ENCODE measurements at regions not wholly inside any gene's neighbourhood (a gene's known extent, or its start where the extent isn't known, plus 50 kb on each side); places are given as distances from the start of the nearest gene placed in this dataset.

DNA sequence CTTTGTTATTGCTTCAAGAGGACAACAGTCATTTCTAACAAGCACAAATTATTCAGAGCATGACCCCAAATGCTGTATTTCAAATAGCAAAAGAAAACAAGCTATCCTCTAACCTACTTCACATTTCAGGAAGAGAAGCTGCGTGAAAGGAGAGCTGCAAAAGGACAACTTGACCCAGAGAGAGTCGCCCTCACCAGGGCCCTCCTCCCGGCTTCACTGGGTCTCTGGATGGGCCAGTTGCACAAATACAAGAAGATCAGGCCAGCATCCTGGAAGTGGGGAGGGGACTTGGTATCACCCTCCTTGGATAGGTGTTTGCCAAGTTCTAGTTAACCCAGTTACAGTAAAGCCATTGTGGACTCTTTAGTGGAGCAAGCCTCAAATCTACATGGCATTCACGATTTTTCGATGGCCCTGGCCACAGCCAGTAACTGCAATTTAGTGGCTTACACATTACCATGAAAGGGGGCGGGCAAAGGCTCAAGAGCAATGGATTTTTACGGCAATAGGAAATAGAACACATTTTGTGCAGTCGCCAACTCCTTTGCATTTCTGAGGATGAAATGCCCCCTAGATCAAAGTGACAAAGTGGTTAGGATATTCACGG, 166.9 kb upstream of the DIO2 start:
- DNase-seq: no peak

DNA sequence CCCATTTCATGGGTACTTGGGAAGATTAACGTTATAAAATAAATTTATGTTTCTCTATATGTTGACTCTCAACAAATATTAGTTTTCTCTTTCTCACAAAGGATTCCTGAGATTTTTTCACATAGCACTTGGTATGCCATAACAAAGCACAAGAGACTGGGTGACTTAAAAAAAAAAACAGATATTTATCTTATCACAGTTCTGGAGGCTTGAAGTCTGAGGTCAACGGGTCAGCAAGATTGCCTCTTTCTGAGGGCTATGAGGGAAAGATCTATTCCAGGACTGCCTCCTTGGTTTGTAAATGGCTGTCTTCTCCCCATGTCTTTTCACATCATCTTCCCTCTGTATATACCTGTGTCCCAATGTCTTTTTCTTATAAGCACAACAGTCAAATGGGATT, 153.5 kb upstream of the DIO2 start:
- no peak for DNase-seq

- DNase-seq: no peak
Observed at GRCh38 chr14:80364274-80364673, 153.0 kb upstream of the DIO2 start.

DNA sequence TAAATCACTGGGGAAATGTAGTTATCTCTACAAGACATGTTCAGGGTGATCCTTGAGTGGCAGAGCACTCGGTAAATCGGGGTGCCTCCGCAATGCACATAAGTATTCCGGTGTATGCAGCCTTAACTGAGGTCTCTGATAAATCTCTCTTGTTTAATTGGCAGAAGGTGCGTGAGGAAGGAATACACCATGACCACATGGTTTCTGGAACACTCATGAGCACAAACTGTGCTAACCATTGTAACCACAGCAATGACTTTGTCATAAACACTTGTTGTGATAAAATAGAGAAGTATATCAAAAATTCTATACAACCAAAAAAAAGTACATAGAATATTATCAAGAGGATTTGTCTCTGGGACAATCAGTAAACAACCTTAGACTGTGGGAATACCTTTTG, 146.8 kb upstream of the DIO2 start:
- DNase-seq: no peak

- DNase-seq: no peak
Observed at GRCh38 chr14:80356413-80356812, 145.1 kb upstream of the DIO2 start.

- no peak for DNase-seq
Observed at GRCh38 chr14:80354860-80355581, 143.7 kb upstream of the DIO2 start.

- DNase-seq: no peak
Observed at GRCh38 chr14:80352471-80352870, 141.2 kb upstream of the DIO2 start.

GRCh38 chr14:80350707-80351106, 139.4 kb upstream of the DIO2 start:
- no peak for DNase-seq

DNA sequence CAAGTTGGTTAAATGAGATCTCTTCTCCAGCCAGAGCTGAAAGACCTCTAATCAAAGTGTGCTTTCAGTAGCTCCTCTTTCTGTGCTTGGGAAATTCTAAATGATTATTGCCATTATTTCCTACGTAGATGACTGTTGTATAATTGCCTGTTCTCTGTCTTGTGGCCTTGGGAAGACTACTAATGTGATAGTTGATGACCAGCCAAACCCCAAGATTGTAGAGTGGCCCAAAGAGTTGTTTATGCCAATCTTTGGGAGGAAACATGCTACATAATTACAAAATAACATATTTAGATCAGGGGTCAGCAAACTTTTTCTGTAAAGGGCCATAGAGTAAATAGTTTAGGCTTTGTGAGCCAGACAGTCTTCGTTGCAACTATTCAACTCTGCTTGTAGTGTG, 135.1 kb upstream of the DIO2 start:
- DNase-seq: no peak

DNA sequence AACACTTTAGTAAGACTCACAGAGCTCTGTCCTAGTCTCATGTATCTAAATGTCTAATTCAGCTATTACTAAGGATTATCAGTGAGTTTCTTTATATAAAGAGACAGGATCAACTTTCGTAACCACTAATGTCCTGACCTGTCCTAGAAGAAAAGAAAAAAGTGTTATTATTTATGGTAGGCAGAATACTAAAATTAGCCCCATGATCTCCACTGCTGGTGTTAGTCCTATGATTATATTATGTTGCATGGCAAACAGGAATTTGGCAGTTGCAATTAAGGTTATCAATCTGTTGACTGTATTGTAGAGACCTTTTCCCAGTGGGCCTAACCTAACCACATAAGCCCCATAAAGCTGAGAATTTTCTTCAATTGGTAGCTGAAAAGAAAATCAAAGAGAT, 132.9 kb upstream of the DIO2 start:
- no peak for DNase-seq

GRCh38 chr14:80336608-80337106, 125.4 kb upstream of the DIO2 start:
- no peak for DNase-seq

DNA sequence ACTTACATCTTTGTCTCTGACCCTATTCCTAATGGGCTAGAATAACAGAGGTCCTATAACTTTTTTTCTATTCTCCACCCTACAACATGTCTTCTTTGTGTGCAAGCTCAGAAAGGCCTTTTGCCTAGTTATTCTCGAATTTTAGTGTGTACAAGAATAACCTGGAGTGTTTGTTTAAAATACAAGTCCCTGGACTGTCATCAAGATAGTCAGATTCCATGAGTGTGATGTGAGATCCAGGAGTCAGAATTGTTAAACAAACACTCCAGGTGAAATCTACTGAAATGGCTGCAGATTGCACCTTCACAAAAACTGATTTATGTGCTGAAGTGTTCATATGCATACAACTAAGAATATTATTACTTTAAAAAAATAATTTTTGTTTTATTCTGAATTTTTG, 114.4 kb upstream of the DIO2 start:
- no peak for DNase-seq

DNA sequence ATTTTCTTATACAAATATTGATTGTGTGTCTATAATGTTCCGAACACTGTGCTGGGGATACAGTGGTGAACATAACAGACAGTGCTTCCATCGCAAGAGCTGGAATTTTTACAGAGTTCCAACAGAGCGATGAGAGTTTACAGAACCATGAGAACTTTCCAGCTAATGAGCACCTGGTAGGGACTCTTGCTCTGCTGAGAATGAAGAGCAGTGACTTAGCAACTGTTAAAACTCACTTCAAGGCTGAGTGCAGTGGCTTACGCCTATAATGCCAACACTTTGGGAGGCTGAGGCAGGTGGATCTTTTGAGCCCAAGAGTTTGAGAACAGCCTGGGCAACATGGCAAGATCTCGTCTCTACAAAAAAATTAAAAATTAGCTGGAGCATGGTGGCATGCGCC, 113.8 kb upstream of the DIO2 start:
- no peak for DNase-seq

GRCh38 chr14:80324649-80325048, 113.3 kb upstream of the DIO2 start:
- no peak for DNase-seq

- no peak for DNase-seq
Observed at GRCh38 chr14:80323038-80323665, 111.8 kb upstream of the DIO2 start.

- DNase-seq: no peak
Observed at GRCh38 chr14:80316441-80316840, 105.1 kb upstream of the DIO2 start.

DNA sequence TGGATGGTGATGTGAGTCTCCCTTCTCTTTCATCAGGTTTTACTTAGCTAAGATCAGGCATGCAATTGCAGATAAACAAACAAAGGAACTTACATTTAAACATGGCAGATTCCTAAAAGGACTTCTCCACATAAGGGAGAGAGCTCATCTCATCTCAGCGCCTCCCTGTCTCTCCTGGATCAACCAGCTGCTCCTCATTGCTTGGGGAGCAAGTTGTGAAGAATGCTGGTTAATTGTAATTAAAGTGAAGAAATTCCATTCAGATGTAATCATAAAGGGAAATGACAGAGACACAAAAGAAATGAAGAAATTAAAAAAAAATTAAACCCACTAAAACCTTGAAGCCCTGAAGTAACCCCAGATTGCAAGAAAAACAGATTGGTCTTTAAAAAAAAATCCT, 104.4 kb upstream of the DIO2 start:
- no peak for DNase-seq

DNA sequence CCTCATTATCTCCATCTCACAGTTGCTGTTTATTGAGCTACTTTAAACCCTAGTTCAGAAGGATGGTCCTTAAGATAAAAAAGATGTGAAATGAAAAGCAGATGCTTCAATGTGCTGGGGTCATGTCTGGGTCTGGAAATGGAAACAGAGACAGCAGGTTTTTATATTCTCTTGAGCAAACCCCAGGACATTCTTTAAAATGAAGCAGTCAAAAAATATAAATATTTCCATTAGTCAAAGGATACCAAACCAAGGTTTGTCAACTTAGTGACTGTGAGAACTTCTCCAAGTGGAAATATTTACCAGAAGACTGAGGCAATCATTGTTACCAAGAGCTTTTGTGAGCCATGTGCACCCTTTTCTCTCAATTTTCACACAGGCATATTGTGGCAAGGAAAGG, 102.5 kb upstream of the DIO2 start:
- DNase-seq: no peak

GRCh38 chr14:80310938-80311750, 99.8 kb upstream of the DIO2 start:
- no peak for DNase-seq

DNA sequence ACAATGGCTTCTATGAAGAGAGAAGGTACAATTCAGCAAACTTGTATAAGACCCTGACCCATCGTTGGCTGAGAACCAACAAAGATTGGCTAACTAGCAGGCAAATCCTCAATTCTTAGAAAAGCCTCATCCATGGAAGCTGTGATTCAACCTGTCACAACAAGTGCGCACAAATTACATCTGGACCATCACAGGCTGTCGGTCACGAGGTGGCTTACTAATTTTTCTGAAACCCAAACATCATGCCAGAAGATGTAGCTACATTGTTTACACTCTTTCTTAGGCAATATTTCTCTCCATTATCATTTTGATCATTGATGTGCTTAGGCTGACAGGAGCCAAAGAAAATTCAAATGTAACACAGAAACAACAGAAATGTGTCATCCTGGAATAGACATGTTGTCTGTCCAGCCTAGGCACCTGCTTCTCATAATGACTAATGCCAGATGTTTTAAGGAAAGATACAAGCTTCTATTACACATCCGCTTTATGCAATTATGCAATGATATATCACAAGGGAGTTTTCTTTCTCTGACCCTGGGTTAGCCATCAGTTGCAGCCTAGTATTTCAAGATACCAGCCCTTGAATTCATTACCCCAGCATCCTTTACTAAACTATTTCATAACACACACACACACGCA, 92.9 kb upstream of the DIO2 start:
- DNase-seq: no peak

GRCh38 chr14:80300351-80300750, 89.0 kb upstream of the DIO2 start:
- no peak for DNase-seq

- DNase-seq: no peak
Observed at GRCh38 chr14:80298491-80299017, 87.2 kb upstream of the DIO2 start.

DNA sequence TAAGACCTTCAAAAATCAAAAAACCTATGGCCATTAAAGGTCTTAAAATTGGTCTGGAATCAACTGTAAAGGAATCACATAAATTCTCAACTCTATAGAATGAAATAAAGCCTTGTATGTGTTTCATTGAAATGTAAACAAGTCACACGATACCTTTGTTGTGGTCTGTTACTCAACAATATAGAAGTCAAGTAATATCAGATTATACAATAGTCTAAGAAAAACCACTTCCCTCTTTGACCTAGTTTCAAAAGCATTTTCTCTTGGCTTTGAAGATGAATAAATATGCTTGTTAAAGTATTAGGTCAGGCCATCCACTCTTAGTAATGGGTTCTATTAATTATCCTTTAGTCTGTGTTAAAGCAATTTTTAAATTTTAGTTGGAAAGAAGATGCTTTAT, 79.8 kb upstream of the DIO2 start:
- no peak for DNase-seq
